DMS79 treated with DMSO at 0.1 percent for 48 hours (cell line): ENCODE measurements at regions not wholly inside any gene's neighbourhood (a gene's known extent, or its start where the extent isn't known, plus 50 kb on each side); places are given as distances from the start of the nearest gene placed in this dataset.
"Not testable (repeated sequence)": the region's sequence is repeated elsewhere in the genome, so short reads cannot be mapped to it uniquely, and the experiment has no call there.

ENCODE experiments used
- DNase-seq: peaks from one replicate; lab custom pipeline; 2025; lab: John Stamatoyannopoulos, UW

DNA sequence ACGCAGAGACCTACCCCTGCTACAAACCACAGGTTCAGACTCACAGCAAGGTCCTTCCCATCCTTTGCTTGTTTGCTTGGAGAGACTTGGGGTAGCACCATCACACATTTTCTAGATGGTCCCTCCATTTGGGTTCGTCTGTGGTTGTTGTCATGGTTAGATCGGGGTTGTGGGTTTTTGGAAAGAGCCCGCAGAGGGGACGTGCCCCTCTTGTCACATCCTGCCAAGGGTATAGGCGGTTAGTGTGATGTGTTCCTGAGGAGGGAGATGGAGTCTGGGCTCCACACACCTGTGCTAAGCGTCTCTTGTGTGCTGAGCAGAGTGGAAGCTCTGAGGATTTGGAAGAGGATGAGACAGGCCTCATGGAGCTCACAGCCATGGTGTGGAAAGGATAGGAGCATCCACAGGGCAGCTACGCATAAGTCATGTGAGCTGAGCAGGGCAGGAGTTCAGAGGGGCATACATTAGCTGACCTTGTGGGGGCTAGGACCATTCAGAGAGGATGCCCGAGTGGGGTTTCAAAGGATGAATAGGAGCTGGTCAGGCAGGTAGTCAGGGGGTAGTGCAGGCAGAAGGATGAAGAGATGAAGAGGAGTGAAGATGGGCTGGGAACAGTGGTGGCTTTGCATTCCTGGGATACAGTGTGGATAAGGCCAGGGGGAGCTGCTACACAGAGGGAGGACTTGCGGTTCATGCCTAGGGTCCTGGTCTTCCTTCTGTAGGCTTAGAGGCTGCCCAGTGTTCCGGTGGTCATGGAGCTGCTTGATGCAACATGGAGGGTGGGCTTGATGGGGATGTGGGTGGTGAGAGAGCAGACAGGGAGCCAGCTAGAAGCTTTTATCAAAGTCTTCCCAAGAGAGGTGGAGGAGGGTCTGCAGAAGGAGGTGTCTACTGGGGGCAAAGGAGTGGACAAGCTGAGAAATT lies 62.9 kb downstream of the ACKR3 start:
- no peak for DNase-seq

DNA sequence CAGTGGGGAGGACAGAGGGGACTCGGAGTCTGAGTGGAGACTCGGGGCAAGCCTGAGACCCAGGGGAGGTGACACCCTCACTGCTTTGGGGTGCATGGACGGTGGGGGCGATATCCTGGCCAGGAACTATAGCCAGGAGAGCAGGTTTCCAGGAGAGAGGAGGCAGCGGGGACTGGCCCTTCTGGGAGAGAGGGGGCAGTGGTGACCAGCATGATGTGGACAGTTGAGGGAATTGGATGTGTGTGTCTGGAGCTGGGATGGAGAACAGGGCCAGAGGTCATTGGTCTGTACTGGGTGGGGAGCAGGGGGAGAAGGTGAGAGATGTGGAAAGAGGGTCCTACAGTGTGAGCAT lies 63.6 kb downstream of the ACKR3 start:
- DNase-seq: no peak

DNA sequence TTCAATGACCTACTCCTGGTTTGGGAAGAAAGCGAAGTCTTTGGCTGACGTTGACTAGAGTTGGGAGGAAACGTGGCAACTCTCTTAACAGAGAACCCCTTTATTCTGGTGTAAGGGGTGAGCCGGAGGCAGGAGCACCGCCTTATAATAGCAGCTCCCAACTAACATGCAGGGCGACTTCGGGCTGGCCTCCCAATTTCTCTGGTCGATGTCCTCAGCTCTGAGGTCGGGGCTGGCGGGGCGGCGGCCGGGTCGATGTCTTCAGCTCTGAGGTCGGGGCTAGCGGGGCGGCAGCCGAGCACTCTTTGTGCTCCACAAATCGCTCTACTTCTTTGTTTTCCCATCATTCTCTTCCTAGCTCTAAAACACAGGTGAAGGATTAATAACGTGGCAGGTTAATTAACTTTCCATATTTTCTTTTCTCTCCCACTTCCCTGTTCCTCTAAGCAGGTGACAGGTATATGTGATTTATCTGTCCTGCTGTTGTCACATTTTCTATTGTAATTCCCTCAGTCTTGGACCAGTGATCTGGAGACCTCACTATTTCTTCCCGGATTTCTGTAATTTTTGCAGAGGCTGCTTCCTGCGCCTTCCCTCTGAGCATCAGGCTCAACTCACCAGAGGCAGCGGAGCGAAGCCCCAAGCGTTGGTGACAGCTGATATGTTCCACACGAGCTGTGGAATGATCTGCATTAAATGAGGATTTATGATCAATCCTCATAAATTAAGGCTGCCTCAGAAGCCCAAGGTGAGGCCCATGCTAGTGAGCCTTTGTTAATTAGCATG lies 64.3 kb downstream of the ACKR3 start:
- DNase-seq: no peak

DNA sequence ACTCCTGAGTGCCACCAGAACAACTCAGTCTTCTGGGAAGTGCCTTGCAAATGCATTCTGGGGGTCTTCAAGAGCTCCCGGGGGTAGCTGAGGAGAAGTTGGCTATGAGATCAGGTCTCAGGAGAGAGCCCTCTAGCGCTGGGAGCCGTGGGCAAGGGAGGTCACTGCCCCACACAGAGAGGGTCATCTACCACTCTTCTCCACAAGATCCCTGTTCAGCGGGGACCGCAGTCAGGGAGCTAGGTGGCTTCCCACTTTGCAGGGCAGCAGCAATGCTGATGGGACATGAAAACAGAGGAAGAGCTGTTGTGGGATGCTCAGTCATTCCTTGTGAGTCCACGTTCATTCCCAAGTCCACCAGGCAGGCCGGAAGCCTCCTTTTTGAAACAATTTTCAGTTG lies 66.6 kb downstream of the ACKR3 start:
- no peak for DNase-seq

DNA sequence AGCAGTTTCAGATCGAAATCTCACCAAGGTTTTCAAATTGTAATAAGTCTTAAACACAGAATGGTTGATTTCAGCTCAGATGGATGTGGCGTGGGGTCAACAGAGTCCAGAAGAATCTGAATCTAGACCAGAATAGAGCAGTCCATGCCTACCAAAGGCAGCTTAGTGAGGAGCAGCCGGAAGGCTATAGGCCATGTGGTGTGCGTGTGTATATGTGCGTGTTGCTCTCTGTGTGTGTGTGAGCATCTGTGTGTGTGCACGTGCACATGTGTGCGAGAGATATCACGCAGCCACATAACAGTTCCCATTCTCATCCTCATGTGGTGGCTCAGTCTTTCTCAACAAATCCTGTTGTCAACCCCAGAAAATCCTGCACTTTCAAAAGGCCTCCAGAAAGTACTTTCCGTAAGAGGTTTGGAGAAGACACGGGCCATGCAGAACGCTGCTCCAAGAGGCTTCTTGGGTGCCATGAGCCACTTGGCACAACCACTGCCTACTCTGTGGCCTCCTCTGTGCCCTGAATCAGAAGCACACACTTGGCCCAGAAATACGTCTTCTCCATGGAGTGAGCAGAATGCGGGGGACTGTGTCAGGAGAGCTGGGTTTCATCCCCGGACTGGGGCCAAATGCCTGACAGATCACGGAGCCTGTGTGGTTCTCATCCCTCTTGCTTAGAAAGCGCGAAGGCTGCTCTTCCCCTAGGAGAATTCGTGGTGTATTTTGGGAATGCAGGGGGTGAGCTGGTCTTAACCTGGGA lies 67.3 kb downstream of the ACKR3 start:
- DNase-seq: no peak

DNA sequence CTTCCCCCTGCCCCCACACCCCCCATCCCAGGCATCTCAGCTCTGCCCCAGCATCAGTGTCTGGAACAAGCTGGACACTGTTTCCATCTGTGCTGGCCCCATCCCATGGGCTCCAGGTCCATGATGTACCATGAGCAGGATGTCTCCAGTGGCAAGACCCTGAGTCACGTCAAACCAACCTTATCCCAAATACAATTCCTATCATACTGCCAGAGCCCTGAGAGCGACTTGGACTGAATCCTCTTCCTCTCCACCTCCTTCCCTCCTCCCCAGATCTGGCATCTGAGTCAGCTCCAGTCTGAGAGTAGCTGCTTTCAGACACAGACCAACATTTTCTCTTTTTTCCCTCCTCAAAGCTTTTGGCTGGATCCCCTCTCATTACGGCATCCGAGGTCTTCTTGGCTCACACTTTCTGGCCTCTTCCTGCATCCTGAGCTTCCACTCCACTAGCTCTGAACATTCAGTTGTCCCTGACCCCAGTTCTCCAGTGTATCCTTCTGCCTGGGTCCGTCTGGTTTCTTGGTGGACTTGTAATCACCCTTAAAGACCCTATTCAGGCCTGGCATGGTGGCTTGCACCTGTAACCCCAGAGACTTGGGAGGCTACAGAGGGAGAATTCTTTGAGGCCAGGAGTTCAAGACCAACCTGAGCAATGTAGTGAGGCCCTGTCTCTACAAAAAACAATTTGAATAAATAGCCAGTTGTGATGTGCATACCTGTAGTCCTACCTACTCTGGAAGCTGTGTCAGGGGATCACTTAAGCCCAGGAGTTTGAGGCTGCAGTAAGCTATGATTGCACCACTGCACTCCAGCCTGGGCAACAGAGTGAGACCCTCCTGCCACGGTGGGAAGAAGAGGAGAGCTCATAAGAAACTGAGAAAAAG lies 68.3 kb downstream of the ACKR3 start:
- no peak for DNase-seq

DNA sequence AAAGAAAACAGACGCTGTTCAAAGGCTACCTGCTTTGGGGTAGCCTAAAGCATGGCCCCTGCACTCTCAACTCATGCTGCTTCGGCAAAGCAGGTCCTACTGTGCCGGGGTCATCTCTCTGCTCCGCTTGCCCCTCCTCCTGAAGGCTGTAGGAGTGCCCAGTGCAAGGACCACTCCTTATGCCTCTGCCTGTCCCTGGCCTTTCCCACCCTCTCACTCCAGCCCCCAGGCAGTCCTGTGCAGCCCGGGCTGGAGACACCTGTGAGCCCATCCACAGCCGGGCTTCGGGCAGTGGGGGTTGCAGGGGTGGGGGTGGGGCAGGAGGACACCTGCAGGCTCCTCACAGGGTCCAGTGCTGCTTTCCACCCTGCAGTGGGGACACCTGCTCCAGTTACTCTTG lies 69.1 kb downstream of the ACKR3 start:
- no peak for DNase-seq

DNA sequence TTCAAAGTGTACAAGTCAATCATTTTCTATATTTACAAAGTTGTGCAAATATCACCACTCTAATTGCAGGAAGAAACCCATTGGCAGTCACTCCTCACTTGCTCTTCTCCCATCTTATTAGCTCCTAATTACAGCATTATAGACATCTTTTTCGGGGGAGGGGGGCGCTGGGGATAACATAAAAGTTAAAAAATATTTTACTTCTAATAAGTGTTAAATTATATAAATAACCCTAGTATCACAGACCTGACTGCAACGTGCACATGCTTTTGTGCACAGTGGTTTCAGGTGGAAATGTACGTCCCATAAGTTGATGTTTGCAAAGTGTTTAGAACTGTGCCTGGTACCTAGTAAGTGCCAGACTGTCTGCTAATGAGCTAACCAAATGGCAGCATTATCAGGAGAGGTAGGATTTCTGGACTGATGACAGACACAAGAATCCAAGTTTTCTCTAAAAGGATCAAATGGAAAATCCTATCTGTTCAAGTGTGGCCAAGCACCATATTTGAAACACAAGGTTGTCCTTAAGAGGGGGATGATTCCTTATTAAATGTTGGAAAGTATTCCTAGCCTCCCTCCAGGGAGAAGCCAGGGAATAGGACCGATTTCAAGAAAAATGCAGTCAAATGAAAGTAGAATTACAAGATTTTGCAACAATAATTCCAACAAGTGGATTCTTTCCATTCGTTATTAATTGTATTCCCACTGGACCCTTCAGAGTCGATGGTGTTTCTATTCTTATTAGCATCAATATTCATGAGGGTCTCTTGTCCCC lies 70.0 kb downstream of the ACKR3 start:
- no peak for DNase-seq

DNA sequence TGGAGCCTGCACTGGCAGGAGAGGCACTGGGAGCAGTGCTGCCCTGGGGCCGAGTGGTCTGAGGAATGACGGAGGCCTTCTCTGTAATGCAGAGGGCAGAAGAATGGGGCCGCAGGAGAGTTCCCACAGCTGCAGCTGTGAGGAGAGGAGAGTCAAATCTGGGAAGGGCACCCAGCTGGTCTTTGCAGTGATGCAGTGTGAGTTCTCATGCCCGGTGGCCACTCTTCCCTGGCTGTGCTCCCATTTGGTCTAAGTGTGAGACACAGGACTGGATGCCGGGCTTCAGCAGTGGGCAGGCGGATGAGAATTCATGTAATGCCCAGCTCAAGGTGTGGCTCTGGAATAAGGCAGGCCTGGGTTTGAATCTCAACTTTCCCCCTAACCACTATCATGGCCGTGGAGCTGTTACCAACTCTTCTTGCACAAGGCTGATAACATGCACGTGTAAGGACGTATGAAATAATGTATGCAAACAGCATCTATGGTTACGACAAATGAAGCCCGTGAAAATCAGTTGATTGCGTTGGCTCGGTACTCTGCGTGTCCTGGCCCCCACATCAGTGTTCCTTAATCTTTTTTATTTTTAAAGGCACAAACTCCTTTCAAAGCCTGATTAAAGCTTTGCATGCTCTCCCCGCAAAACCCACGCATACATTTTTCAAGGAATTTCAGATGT lies 71.6 kb downstream of the ACKR3 start:
- no peak for DNase-seq

DNA sequence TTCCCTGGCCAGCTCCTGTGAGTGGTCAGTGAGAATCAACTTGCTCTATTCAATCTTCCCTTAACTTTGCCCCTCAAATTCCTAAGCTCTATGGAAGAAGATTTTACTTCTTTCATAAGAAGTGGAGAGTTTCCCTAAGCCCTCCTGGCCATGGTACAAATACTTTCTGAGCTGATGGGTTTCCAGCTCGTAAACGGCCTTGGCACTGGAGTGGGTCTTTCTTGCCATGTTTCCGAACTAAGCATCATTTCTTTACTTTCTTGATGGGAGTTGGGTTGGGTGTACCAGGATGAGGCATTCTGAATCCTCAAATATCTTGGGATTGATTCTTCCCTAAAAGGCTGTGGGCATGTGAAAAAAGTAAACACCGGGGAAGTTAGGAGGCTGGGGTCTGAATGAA lies 72.5 kb downstream of the ACKR3 start:
- no peak for DNase-seq

DNA sequence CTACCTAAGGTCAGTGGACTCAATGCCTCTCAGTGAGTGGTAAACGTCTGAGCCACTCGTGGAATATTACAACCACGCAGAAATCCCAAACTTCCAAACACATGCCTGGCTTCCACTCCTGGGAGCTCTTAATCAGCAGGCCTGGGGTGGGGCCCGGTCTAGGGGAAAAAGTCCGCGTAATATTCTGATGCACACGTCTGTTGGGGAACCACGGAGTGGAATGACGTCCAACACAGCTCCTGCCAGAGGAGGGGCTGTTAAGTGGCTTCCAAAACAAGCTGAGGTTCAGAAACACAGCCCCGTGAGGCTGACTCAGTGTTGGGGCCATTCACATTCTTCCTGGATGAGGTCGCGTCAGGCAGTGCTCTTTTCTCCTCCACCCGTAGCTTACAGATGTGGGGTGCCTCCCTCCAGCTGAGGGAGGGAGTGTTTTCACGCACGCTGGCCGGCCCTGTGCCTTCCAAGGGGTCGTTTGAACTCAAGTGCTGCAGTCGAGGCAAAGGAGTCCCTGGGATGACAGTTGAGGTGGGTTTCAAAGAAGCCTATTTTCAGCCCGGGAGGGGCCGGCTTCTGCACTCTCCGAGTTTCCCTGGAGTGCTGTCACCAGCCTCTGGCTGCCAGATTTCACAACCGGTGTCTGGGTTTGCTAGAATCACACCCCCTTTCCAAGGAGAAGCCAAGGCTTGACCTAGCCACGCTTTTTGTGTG lies 73.1 kb downstream of the ACKR3 start:
- no peak for DNase-seq

DNA sequence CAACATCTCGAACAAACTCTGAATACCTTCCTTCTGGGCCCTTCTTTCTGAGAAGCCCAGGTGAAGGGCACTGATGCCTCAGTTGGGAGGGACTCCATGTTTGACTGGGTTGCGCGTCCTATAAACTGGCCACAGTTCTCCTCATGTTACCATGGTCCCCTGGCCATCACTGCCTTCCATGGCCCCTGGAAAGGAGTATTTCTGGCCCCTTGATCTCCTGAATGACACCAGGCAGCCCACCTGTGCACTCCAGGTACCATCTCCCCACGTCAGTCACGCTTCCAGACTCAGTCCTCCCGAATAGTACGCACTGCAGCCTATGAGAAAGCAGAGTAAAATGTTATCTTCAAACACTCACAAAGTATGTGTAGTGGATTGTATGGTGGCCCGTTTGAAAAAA lies 73.9 kb downstream of the ACKR3 start:
- DNase-seq: no peak

DNA sequence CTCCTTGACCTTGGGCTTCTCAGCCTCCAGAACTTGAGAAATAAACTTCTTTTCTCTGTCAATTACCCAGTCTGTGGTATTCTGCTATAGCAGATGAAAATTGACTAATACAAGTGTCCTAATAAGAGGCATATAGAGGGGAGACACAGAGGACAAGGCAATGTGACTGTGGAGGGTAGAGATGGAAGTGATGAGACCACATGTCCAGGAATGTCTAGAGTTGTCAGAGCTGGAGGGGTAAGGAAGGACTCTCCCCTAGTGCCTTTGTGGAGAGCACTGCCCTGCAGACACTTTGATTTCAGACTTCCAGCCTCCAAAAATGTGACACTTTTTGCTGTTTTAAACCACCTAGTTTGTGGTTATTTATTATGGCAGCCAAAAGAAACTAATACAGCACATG lies 74.4 kb downstream of the ACKR3 start:
- DNase-seq: no peak

DNA sequence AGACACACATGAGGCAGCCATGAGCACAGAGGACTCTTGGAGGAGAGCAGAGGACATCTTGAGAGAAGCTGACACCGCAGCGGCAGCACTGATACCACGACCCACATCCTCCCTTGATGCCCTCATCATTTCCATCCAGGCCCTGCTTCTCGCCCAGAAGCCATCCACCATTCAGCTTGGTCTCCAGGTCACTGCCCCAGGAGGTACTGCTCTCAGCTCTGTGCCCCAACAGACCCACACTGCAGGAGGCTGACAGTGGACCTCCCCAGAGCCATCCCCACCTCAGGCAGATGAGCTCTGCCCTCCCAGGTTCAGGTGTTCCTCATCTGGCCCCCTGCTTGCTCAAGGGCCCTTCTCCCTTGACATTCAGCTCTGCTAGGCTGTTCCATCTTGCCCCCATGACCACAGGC lies 74.9 kb downstream of the ACKR3 start:
- no peak for DNase-seq

DNA sequence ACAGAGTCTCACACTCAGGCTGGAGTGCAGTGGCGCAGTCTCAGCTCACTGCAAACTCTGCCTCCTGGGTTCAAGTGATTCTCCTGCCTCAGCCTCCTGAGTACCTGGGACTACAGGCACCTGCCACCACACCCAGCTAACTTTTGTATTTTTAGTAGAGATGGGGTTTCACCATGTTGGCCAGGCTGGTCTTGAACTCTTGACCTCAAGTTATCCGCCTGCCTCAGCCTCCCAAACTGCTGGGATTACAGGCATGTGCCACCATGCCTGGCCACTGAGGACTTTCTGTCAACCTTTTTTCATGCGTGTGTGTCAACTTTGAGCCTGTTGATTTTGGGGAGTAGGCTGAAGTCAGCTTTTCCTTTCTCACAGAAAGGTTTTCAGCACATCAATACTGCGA lies 75.5 kb downstream of the ACKR3 start:
- not testable (repeated sequence) for DNase-seq

DNA sequence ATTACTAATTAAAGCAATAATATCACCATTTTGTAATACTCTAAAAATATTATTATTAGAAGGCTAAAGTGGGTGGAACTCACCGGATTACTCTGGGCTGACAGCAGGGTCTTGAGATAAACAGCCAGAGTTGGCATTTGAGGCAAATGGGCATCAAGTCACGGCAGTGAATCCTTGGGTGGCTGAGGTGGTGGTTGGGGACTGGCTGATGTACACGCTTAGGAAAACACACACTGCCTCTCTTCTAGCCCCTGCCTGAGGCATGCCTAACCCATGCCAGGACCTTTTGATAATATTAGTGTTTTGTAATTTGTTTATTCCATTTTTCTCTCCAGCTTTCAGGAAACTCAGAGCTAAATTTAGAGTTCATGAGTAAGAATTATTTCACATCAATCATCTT lies 76.8 kb downstream of the ACKR3 start:
- no peak for DNase-seq

DNA sequence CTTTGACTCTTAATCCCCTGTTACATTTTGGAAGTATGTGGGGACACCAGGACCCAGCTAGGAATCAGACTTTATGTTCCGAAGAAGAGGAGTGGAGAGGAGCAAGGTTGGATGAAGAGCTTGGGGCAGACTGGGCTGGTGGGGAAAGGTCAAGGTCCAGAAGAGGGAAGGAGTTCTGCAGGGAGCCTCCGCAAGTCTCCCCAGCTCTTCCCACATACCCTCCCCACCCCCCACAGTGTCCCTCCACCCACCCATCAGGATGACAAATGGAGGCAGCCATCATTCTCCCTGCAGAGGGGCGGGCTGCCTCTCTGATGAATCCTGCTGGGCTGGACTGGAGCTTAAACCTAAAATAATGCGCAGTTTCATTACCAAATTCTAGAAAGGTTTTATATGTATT lies 77.2 kb downstream of the ACKR3 start:
- no peak for DNase-seq

DNA sequence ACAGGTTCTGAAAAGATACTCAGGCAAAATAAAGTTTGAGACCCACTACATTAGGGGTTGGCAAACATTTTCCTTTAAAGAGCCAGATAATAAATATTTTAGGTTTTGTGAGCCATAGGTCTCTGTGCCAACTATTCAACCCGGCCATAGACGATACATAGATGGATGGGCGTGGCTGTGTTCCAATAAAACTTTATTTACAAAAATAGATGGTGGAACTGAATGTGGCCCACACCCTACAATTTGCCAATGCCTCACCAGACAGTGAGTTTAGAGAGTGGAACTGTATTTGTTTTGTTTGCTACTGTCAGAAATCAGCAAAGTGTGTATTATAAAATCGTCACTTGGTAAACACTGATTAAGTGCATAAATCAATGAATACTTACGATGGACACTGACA lies 78.0 kb downstream of the ACKR3 start:
- DNase-seq: no peak

DNA sequence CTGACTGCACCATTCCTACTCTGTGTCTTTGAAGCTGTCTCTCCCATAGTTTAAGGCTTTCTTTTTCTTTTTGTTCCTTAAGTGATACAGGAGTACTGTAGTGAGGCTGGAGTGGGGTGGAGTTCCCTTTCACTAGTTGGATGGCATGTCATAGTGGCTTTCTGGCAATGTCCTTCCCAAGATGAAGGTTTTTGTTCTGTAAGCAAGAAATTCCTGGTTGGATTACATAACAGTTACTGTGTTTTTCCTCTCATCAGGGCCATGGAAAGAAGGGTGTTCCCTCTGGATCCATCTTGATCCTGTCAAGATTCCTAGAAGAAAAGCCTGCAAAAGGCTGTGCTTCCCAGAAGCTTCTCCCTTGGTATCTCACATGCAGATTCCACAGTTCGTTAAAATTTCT lies 84.2 kb downstream of the ACKR3 start:
- DNase-seq: no peak

DNA sequence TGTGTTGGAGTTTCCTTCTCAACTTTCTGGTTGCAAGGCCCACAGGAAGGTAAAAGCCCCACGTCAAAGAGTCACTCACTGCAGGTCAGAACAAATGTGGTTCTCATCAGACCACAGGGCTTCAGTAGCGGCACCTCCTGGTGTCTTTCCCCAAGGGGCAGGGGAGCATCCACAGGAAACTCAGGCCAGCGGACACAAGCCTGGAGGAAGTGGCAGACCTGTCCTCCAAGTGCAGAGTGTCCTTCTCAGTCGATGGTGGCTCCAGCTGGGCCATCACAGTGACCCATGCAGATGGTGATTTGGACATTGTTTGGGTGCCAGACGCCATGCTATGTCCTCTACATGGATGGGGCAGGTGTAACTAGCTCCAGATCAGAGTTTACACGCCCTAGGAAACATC lies 84.9 kb downstream of the ACKR3 start:
- DNase-seq: no peak
